ENCODE measurements at regions not wholly inside any gene's neighbourhood (a gene's known extent, or its start where the extent isn't known, plus 50 kb on each side); places are given as distances from the start of the nearest gene placed in this dataset.

DNA sequence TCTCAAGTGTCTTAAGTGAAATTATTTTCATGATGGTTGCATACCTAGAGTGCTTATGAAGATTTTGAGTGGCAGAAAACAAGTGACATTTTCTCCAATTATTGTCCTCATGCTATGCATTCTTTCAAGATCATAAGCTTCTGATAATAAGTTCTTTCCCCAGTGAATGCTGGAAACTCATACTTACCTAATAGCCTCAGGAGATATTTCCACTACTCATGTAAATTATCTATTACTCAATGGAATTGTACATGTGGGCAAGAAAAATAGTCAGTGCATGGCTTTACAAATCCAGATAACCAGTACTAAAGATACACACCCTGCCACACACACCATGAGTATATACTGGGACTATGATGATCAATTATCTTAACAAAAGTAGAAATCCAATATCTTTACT is 1219.4 kb upstream of the C9orf72 start:
- TF ChIP-seq, protein P1, sequence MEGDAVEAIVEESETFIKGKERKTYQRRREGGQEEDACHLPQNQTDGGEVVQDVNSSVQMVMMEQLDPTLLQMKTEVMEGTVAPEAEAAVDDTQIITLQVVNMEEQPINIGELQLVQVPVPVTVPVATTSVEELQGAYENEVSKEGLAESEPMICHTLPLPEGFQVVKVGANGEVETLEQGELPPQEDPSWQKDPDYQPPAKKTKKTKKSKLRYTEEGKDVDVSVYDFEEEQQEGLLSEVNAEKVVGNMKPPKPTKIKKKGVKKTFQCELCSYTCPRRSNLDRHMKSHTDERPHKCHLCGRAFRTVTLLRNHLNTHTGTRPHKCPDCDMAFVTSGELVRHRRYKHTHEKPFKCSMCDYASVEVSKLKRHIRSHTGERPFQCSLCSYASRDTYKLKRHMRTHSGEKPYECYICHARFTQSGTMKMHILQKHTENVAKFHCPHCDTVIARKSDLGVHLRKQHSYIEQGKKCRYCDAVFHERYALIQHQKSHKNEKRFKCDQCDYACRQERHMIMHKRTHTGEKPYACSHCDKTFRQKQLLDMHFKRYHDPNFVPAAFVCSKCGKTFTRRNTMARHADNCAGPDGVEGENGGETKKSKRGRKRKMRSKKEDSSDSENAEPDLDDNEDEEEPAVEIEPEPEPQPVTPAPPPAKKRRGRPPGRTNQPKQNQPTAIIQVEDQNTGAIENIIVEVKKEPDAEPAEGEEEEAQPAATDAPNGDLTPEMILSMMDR (IDR thresholded peaks at IDR 0.05; ENCODE audit: extremely low read depth in 1 of 2, insufficient read depth in 1 of 2, low read depth in 1 of 2, low read length in 2 of 2) = no peak
- no peak for TF ChIP-seq POLR2A (IDR thresholded peaks at IDR 0.05; ENCODE audit: low read depth, low read length)
- TF ChIP-seq POLR2AphosphoS5 (IDR thresholded peaks at IDR 0.05; ENCODE audit: insufficient read depth, low read depth, low read length) = no peak
- TF ChIP-seq FOS (IDR thresholded peaks at IDR 0.05; ENCODE audit: borderline replicate concordance, insufficient read depth, low read length) = no peak
- no peak for TF ChIP-seq EZH2 (IDR thresholded peaks at IDR 0.05; ENCODE audit: borderline replicate concordance, low read depth, low read length, severe bottlenecking)
- no peak for TF ChIP-seq MYC (IDR thresholded peaks at IDR 0.05; ENCODE audit: low read depth, low read length)
- TF ChIP-seq, protein P2, sequence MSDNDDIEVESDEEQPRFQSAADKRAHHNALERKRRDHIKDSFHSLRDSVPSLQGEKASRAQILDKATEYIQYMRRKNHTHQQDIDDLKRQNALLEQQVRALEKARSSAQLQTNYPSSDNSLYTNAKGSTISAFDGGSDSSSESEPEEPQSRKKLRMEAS (IDR thresholded peaks at IDR 0.05; ENCODE audit: insufficient read depth, insufficient read length) = no peak
- TF ChIP-seq JUN (IDR thresholded peaks at IDR 0.05; ENCODE audit: borderline replicate concordance, insufficient read depth, insufficient read length, low read depth) = no peak
